K562 (cell line): ENCODE measurements at regions not wholly inside any gene's neighbourhood (a gene's known extent, or its start where the extent isn't known, plus 50 kb on each side); places are given as distances from the start of the nearest gene placed in this dataset.

Source experiments
- ATAC-seq: fragments of 200-7000 bp; cut with Tn5 transposase; 3 replicates; pipeline ENCODE4 v1.9.1; 2020; ENCODE audit warnings: moderate library complexity
- BruUV-seq: library from RNA; stranded (reverse); fragments of 400-500 nt; replicated peaks from 2 replicates; lab custom pipeline; 2021; lab: Mats Ljungman, UMichigan
- CTCF ChIA-PET: fragments of 300-600 bp; formaldehyde crosslinking; extraction: SDS; loops from one replicate; lab custom pipeline; 2021; ENCODE audit warnings: low intra/inter-chr PET ratio; lab: Yijun Ruan, JAX
- POLR2A ChIA-PET: fragments of 300-600, 350-650 bp; sonication (Branson Sonifier 250); formaldehyde crosslinking; extraction: SDS; loops from one replicate; lab custom pipeline; 2021; ENCODE audit warnings: antibody characterized with exemption, inconsistent platforms; lab: Yijun Ruan, JAX
- DNase-seq, 4 experiments: peaks; one replicate each; pipeline versions ENCODE4 v3.0.0 to v3.0.0-alpha.2; 2011 to 2018; ENCODE audit warnings: low spot score in 3 of 4, mixed read lengths in 3 of 4; ENCODE audit errors: extremely low read depth in 1 of 4
- FAIRE-seq: peaks from 2 replicates; lab custom pipeline; 2011; peaks lifted over from hg19 to GRCh38; lab: Jason Lieb, UNC
- H2AFZ ChIP-seq: 2 replicates; pipeline ENCODE4 v1.6.0; 2011; ENCODE audit warnings: low read depth, low read length, control low read depth, inconsistent platforms
- H3K27ac ChIP-seq: fragments of 200-600 bp; 3 replicates; pipeline ENCODE4 v1.8.0; 2011; ENCODE audit warnings: low read depth, mild to moderate bottlenecking, control low read depth, inconsistent platforms, low read length, moderate library complexity, mixed read lengths; ENCODE audit errors: extremely low read depth
- H3K27me3 ChIP-seq, 2 experiments: fragments of 300-600 bp in 1 of 2; 2 replicates in 1 of 2; 3 replicates in 1 of 2; pipeline versions ENCODE4 v1.6.0 to v1.8.0; 2011; ENCODE audit warnings: inconsistent platforms in 2 of 2, low read length in 2 of 2, mild to moderate bottlenecking in 1 of 2, mixed read lengths in 1 of 2, moderate library complexity in 1 of 2; ENCODE audit not compliant: control insufficient read depth in 2 of 2, insufficient read depth in 2 of 2
- H3K36me3 ChIP-seq: fragments of 300-600 bp; 3 replicates; pipeline ENCODE4 v1.8.0; 2011; ENCODE audit warnings: mild to moderate bottlenecking, low read length, inconsistent platforms; ENCODE audit not compliant: control insufficient read depth, insufficient read depth
- H3K4me1 ChIP-seq, 2 experiments: fragments of 200-600 bp in 1 of 2; replicated peaks in 1 of 2; 2 replicates in 1 of 2; 3 replicates in 1 of 2; pipeline versions ENCODE4 v1.5.1 to v1.8.0; 2011; ENCODE audit warnings: inconsistent platforms in 2 of 2, low read length in 2 of 2, mild to moderate bottlenecking in 1 of 2, mixed read lengths in 1 of 2, moderate library complexity in 1 of 2; ENCODE audit not compliant: control insufficient read depth in 2 of 2, insufficient read depth in 2 of 2
- H3K4me2 ChIP-seq: 2 replicates; pipeline ENCODE4 v1.6.1; 2011; ENCODE audit warnings: low read length, control low read depth, inconsistent platforms, mixed read lengths; ENCODE audit not compliant: insufficient read depth
- H3K4me3 ChIP-seq: fragments of 200-600 bp; sonication (generic), shearing (Covaris generic); 2 replicates; pipeline ENCODE4 v1.5.1; 2016; ENCODE audit warnings: control low read depth, inconsistent platforms
- H3K79me2 ChIP-seq: fragments of 200-600 bp; 3 replicates; pipeline ENCODE4 v1.8.0; 2011; ENCODE audit warnings: low read length, inconsistent platforms; ENCODE audit not compliant: control insufficient read depth, insufficient read depth
- H3K9ac ChIP-seq, 2 experiments: 2 replicates each; pipeline versions ENCODE4 v1.6.0 to v1.6.1; 2011; ENCODE audit warnings: low read depth in 2 of 2, low read length in 2 of 2, control low read depth in 1 of 2, inconsistent platforms in 1 of 2, mild to moderate bottlenecking in 1 of 2, mixed read lengths in 1 of 2; ENCODE audit not compliant: insufficient read depth in 1 of 2
- H3K9me1 ChIP-seq: one replicate; pipeline ENCODE4 v1.6.0; 2011; ENCODE audit warnings: inconsistent platforms, mild to moderate bottlenecking, low read length, moderate library complexity; ENCODE audit not compliant: control insufficient read depth, insufficient read depth
- H3K9me3 ChIP-seq: replicated peaks from 2 replicates; pipeline ENCODE4 v1.5.1; 2011; ENCODE audit warnings: low read depth, low read length, inconsistent platforms; ENCODE audit not compliant: control insufficient read depth, insufficient read depth
- H4K20me1 ChIP-seq: replicated peaks from 2 replicates; pipeline ENCODE4 v1.6.1; 2011; ENCODE audit warnings: low read length, inconsistent platforms, mixed read lengths; ENCODE audit not compliant: control insufficient read depth, insufficient read depth
- CTCFL ChIP-seq: IDR thresholded peaks from 2 replicates; pipeline ENCODE4 v1.6.1; 2011; ENCODE audit warnings: borderline replicate concordance, low read depth, mild to moderate bottlenecking, moderate library complexity, low read length; ENCODE audit not compliant: insufficient read depth, poor library complexity, severe bottlenecking
- HNRNPUL1 ChIP-seq: fragments of 200-400 bp; formaldehyde crosslinking; IDR thresholded peaks from 2 replicates; pipeline ENCODE4 v1.6.1; 2017; ENCODE audit warnings: low read length
- RBFOX2 ChIP-seq: fragments of 200-400 bp; formaldehyde crosslinking; IDR thresholded peaks from 2 replicates; pipeline ENCODE4 v1.6.1; 2017; ENCODE audit warnings: low read depth, mild to moderate bottlenecking, low read length, moderate library complexity
- ZEB2 ChIP-seq: fragments of 450-650 bp; IDR thresholded peaks from 2 replicates; pipeline ENCODE4 v1.6.1; 2016
- ZNF77 ChIP-seq: fragments of 250-450 bp; sonication (Bioruptor Pico); IDR thresholded peaks from 2 replicates; pipeline ENCODE4 v1.5.0; 2020
- ZZZ3 ChIP-seq: fragments of 450-650 bp; IDR thresholded peaks from 2 replicates; pipeline ENCODE4 v1.6.1; 2016; ENCODE audit warnings: antibody characterized with exemption, mild to moderate bottlenecking, moderate library complexity
- WGBS: fragments of 100-300 bp; shearing (Covaris generic); methylation state at CpG from one replicate; pipeline ENCODE4 v1.1.6; 2016; ENCODE audit warnings: low coverage, mixed read lengths; ENCODE audit not compliant: insufficient coverage; ENCODE audit errors: missing lambda C conversion rate; 5-methylcytosine and 5-hydroxymethylcytosine counted together
- in situ Hi-C: fragments of 300-500 bp; cut with MboI; formaldehyde crosslinking; loops from 4 replicates; pipeline ENCODE4 v1.15.0; 2018; ENCODE audit warnings: inconsistent platforms, mixed read lengths
- intact Hi-C: fragments of 100-400 bp; cut with micrococcal nuclease; formaldehyde crosslinking; loops from 2 replicates; pipeline ENCODE4 v1.14.2; 2022
- TF ChIP-seq, protein P1 (sequence below): fragments of 450-650 bp; IDR thresholded peaks from 2 replicates; pipeline ENCODE4 v1.6.1; 2014; ENCODE audit warnings: low read depth, mild to moderate bottlenecking, moderate library complexity, borderline replicate concordance
- TF ChIP-seq, protein P2 (sequence below): fragments of 250-450 bp; sonication (Bioruptor Pico); IDR thresholded peaks from 2 replicates; pipeline ENCODE4 v1.9.0; 2021; ENCODE audit warnings: mild to moderate bottlenecking

- Histone ChIP-seq H4K20me1 (no peaks in the 10 kb centered on the region), H3K27ac (no peak overlapping the region), H3K27me3 (peaks cover 0 to 22% of the 10 kb centered on the region in 2 experiments; a peak in 2 of 5 replicates), H3K4me3 (no peak overlapping the region), H2AFZ (no peak overlapping the region), H3K4me2 (no peak overlapping the region)
- POLR2A ChIA-PET: no interaction called here
- in situ Hi-C loops: no loop called here
- 0% methylated on average over 5 of the region's 5 CpGs for WGBS
- FAIRE-seq: no peak
- TF ChIP-seq CTCFL (no peak), RBFOX2 (no peak), ZZZ3 (no peak), ZEB2 (no peak), ZNF77 (no peak), HNRNPUL1 (no peak)
- TF ChIP-seq, protein P1, sequence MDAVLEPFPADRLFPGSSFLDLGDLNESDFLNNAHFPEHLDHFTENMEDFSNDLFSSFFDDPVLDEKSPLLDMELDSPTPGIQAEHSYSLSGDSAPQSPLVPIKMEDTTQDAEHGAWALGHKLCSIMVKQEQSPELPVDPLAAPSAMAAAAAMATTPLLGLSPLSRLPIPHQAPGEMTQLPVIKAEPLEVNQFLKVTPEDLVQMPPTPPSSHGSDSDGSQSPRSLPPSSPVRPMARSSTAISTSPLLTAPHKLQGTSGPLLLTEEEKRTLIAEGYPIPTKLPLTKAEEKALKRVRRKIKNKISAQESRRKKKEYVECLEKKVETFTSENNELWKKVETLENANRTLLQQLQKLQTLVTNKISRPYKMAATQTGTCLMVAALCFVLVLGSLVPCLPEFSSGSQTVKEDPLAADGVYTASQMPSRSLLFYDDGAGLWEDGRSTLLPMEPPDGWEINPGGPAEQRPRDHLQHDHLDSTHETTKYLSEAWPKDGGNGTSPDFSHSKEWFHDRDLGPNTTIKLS: no peak
- TF ChIP-seq, protein P2, sequence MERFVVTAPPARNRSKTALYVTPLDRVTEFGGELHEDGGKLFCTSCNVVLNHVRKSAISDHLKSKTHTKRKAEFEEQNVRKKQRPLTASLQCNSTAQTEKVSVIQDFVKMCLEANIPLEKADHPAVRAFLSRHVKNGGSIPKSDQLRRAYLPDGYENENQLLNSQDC: no peak
- TF ChIP-seq, all 486 proteins: peak for 0
- Histone ChIP-seq H3K9me3 (no peaks in the 10 kb centered on the region), H3K9me1 (no peaks in the 10 kb centered on the region), H3K9ac (no peak overlapping the region), H3K4me1 (no peaks in the 10 kb centered on the region; a peak in 1 of 5 replicates), H3K79me2 (no peaks in the 10 kb centered on the region), H3K36me3 (no peaks in the 10 kb centered on the region)
- CTCF ChIA-PET: no interaction called here
- ATAC-seq (no peak), DNase-seq (no peak)
- no TSS peak for BruUV-seq
- intact Hi-C loops: no loop called here
These were observed 193.9 kb upstream of the SALL3 start for GRCh38 chr18:78785706-78786105.
